H9 (cell line): ENCODE measurements at regions not wholly inside any gene's neighbourhood (a gene's known extent, or its start where the extent isn't known, plus 50 kb on each side); places are given as distances from the start of the nearest gene placed in this dataset.

ENCODE experiments used
- DNase-seq: peaks from one replicate; pipeline ENCODE4 v3.0.0-alpha.2; 2017
- H2AFZ ChIP-seq: one replicate; pipeline ENCODE4 v1.6.1; 2013; ENCODE audit warnings: mild to moderate bottlenecking, low read length, control low read depth, moderate library complexity
- H2AK5ac ChIP-seq: 2 replicates; pipeline ENCODE4 v1.6.1; 2013; ENCODE audit warnings: low read length, control low read depth, mixed read lengths; ENCODE audit not compliant: insufficient read length
- H2BK120ac ChIP-seq: one replicate; pipeline ENCODE4 v1.6.1; 2013; ENCODE audit warnings: low read depth, mild to moderate bottlenecking, low read length, control low read depth, inconsistent platforms; ENCODE audit not compliant: poor library complexity, severe bottlenecking
- H2BK12ac ChIP-seq: 2 replicates; pipeline ENCODE4 v1.6.1; 2013; ENCODE audit warnings: low read length, control low read depth, mixed read lengths, low read depth; ENCODE audit not compliant: insufficient read length
- H2BK15ac ChIP-seq: 2 replicates; pipeline ENCODE4 v1.6.1; 2013; ENCODE audit warnings: low read depth, low read length, control low read depth
- H2BK20ac ChIP-seq: one replicate; pipeline ENCODE4 v1.6.1; 2013; ENCODE audit warnings: low read depth, mild to moderate bottlenecking, low read length, control low read depth, inconsistent platforms; ENCODE audit not compliant: poor library complexity, severe bottlenecking
- H2BK5ac ChIP-seq: 2 replicates; pipeline ENCODE4 v1.6.1; 2013; ENCODE audit warnings: low read length, control low read depth, mixed read lengths; ENCODE audit not compliant: insufficient read length
- H3K14ac ChIP-seq: 2 replicates; pipeline ENCODE4 v1.6.1; 2013; ENCODE audit warnings: low read length, control low read depth; ENCODE audit not compliant: insufficient read depth
- H3K18ac ChIP-seq: 2 replicates; pipeline ENCODE4 v1.6.1; 2013; ENCODE audit warnings: low read depth, mild to moderate bottlenecking, mixed read lengths, low read length, control low read depth; ENCODE audit not compliant: insufficient read length
- H3K23ac ChIP-seq: 2 replicates; pipeline ENCODE4 v1.6.1; 2013; ENCODE audit warnings: low read length, control low read depth, mixed read lengths, low read depth; ENCODE audit not compliant: insufficient read length
- H3K23me2 ChIP-seq: 2 replicates; pipeline ENCODE4 v1.6.1; 2013; ENCODE audit warnings: low read depth, mild to moderate bottlenecking, mixed read lengths, low read length, control low read depth; ENCODE audit not compliant: insufficient read length, poor library complexity, severe bottlenecking
- H3K27ac ChIP-seq: 2 replicates; pipeline ENCODE4 v1.5.1; 2013; ENCODE audit warnings: low read length, control low read depth, mixed read lengths, low read depth; ENCODE audit not compliant: insufficient read length
- H3K27me3 ChIP-seq: 2 replicates; pipeline ENCODE4 v1.6.1; 2013; ENCODE audit warnings: low read length, control low read depth, inconsistent platforms; ENCODE audit not compliant: insufficient read depth
- H3K4ac ChIP-seq: 2 replicates; pipeline ENCODE4 v1.6.1; 2013; ENCODE audit warnings: low read depth, mild to moderate bottlenecking, control low read depth, inconsistent platforms, low read length, moderate library complexity
- H3K4me1 ChIP-seq: 2 replicates; pipeline ENCODE4 v1.6.1; 2013; ENCODE audit warnings: low read length, control low read depth, inconsistent platforms; ENCODE audit not compliant: insufficient read depth
- H3K4me2 ChIP-seq: 2 replicates; pipeline ENCODE4 v1.6.1; 2013; ENCODE audit warnings: low read length, control low read depth, mixed read lengths; ENCODE audit not compliant: insufficient read length, insufficient read depth
- H3K56ac ChIP-seq: 2 replicates; pipeline ENCODE4 v1.6.1; 2013; ENCODE audit warnings: low read depth, mild to moderate bottlenecking, mixed read lengths, low read length, control low read depth; ENCODE audit not compliant: insufficient read length
- H3K79me1 ChIP-seq: 2 replicates; pipeline ENCODE4 v1.6.1; 2013; ENCODE audit warnings: low read depth, mild to moderate bottlenecking, moderate library complexity, low read length, control low read depth, inconsistent platforms; ENCODE audit not compliant: insufficient read depth, poor library complexity, severe bottlenecking
- H3K79me2 ChIP-seq: 2 replicates; pipeline ENCODE4 v1.6.1; 2013; ENCODE audit warnings: low read length, control low read depth, inconsistent platforms; ENCODE audit not compliant: insufficient read depth
- H3K9ac ChIP-seq: 2 replicates; pipeline ENCODE4 v1.6.1; 2013; ENCODE audit warnings: low read length, control low read depth, mixed read lengths; ENCODE audit not compliant: insufficient read length; ENCODE audit errors: extremely low read depth
- H3K9me3 ChIP-seq: one replicate; pipeline ENCODE4 v1.6.1; 2013; ENCODE audit warnings: low read depth, low read length, inconsistent platforms; ENCODE audit not compliant: control insufficient read depth
- H3T11ph ChIP-seq: one replicate; pipeline ENCODE4 v1.6.1; 2013; ENCODE audit warnings: mild to moderate bottlenecking, low read length, control low read depth, inconsistent platforms
- H4K20me1 ChIP-seq: one replicate; pipeline ENCODE4 v1.6.1; 2013; ENCODE audit not compliant: control insufficient read depth, insufficient read length, insufficient read depth
- H4K5ac ChIP-seq: 2 replicates; pipeline ENCODE4 v1.6.1; 2013; ENCODE audit warnings: low read depth, mild to moderate bottlenecking, mixed read lengths, low read length, control low read depth; ENCODE audit not compliant: insufficient read length
- H4K8ac ChIP-seq: replicated peaks from 2 replicates; pipeline ENCODE4 v1.6.1; 2013; ENCODE audit warnings: low read length, control low read depth, mixed read lengths, low read depth; ENCODE audit not compliant: insufficient read length
- H4K91ac ChIP-seq: 2 replicates; pipeline ENCODE4 v1.6.1; 2013; ENCODE audit warnings: low read depth, mild to moderate bottlenecking, moderate library complexity, mixed read lengths, low read length, control low read depth; ENCODE audit not compliant: insufficient read length
- H3K27ac Mint-ChIP-seq, 3 experiments: 2 replicates in 2 of 3; 3 replicates in 1 of 3; pipeline ENCODE4 v1.8.0; 2020 to 2021; ENCODE audit warnings: mixed read lengths in 3 of 3, mild to moderate bottlenecking in 1 of 3, moderate library complexity in 1 of 3
- H3K27me3 Mint-ChIP-seq: 2 replicates; pipeline ENCODE4 v1.8.0; 2021; ENCODE audit warnings: low read depth, mild to moderate bottlenecking, moderate library complexity, mixed read lengths
- H3K36me3 Mint-ChIP-seq, 3 experiments: 2 replicates in 2 of 3; 3 replicates in 1 of 3; pipeline ENCODE4 v1.8.0; 2020 to 2021; ENCODE audit warnings: low read depth in 3 of 3, mixed read lengths in 3 of 3; ENCODE audit not compliant: insufficient read depth in 1 of 3
- H3K4me1 Mint-ChIP-seq, 2 experiments: 2 replicates each; pipeline ENCODE4 v1.8.0; 2020; ENCODE audit warnings: mixed read lengths in 2 of 2
- H3K4me3 Mint-ChIP-seq, 2 experiments: 2 replicates in 1 of 2; 3 replicates in 1 of 2; pipeline ENCODE4 v1.8.0; 2020 to 2021; ENCODE audit warnings: mild to moderate bottlenecking in 2 of 2, mixed read lengths in 2 of 2, moderate library complexity in 1 of 2
- H3K9me3 Mint-ChIP-seq, 2 experiments: 2 replicates in 1 of 2; 3 replicates in 1 of 2; pipeline ENCODE4 v1.8.0; 2020; ENCODE audit warnings: mild to moderate bottlenecking in 2 of 2, mixed read lengths in 2 of 2, moderate library complexity in 1 of 2
- CTCF ChIP-seq: fragments of 200-600 bp; sonication (generic); conservative IDR thresholded peaks from 3 replicates; pipeline ENCODE4 v1.8.0; 2021; ENCODE audit warnings: antibody characterized with exemption, mild to moderate bottlenecking
- WGBS: extraction: QIAGEN DNeasy Blood & Tissue Kit; methylation state at CpG from one replicate; pipeline ENCODE4 v1.1.7; 2013; ENCODE audit warnings: missing lambda C conversion rate, low lambda C conversion rate, mixed read lengths; ENCODE audit not compliant: insufficient read length; ENCODE audit errors: extremely low coverage; 5-methylcytosine and 5-hydroxymethylcytosine counted together

DNA sequence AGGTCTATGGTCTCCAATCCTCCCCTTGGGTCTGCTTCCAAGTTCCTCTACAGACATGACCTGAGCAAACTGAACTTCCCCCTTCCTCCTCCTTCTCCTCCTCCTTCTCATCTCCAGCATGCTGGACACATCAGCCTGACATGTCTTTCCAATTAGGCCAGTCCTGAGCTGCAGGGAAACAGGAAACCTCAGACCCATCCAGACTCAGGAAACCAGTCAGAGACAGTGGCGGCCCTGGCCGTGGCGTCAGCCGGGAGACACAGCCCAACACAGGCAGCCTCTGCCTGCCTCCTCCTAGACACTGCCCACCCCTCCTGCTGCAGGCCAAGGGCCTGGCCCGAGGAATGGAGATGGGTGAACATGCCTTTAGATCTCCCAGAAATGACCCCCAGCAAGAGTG is 468.8 kb downstream of the BCL11B start:
- Histone ChIP-seq H4K5ac (no peak overlapping the region), H3K27me3 (no peaks in the 10 kb centered on the region), H4K91ac (no peak overlapping the region), H2BK5ac (no peak overlapping the region), H3K4me2 (no peak overlapping the region), H3K18ac (no peak overlapping the region), H3K14ac (no peak overlapping the region; the same call in 1 of the 2 replicates), H2BK20ac (no peak overlapping the region), H2BK12ac (no peak overlapping the region), H2BK15ac (no peak overlapping the region), H2AK5ac (no peak overlapping the region), H3K79me2 (no peaks in the 10 kb centered on the region), H2AFZ (no peak overlapping the region), H3K4ac (no peak overlapping the region), H2BK120ac (no peak overlapping the region), H3K79me1 (no peaks in the 10 kb centered on the region), H3K56ac (no peak overlapping the region), H3K9ac (no peak overlapping the region), H4K8ac (no peak overlapping the region), H3K4me1 (no peaks in the 10 kb centered on the region), H4K20me1 (no peaks in the 10 kb centered on the region), H3K27ac (no peak overlapping the region), H3K9me3 (no peaks in the 10 kb centered on the region), H3K23me2 (no peaks in the 10 kb centered on the region), H3K23ac (no peak overlapping the region), H3T11ph (no peak overlapping the region)
- no peaks in the 10 kb centered on the region for H3K36me3 Mint-ChIP-seq
- no CpG with 5 or more reads among the region's 5 CpGs for WGBS
- H3K27ac Mint-ChIP-seq = no peak overlapping the region
- H3K9me3 Mint-ChIP-seq = no peaks in the 10 kb centered on the region; a peak in 1 of 5 replicates
- H3K4me1 Mint-ChIP-seq = peaks cover 3 to 8% of the 10 kb centered on the region in 2 experiments; a peak in 3 of 4 replicates
- no peak for TF ChIP-seq CTCF
- H3K4me3 Mint-ChIP-seq = no peak overlapping the region
- no peak for DNase-seq
- H3K27me3 Mint-ChIP-seq = 0 out of 2 replicates have a peak, but pooled peaks cover 2% of the 10 kb centered on the region
